GM18505 (cell line): ENCODE measurements at regions not wholly inside any gene's neighbourhood (a gene's known extent, or its start where the extent isn't known, plus 50 kb on each side); places are given as distances from the start of the nearest gene placed in this dataset.

Source experiments
- ATAC-seq: cut with Tn5 transposase; IDR thresholded peaks from one replicate; pipeline ENCODE4 v1.9.1; 2021; ENCODE audit not compliant: unreplicated experiment
- POLR2A ChIP-seq: IDR thresholded peaks from 4 replicates; pipeline ENCODE4 v1.6.1; 2011; ENCODE audit warnings: borderline replicate concordance; ENCODE audit not compliant: insufficient read depth, insufficient read length; ENCODE audit errors: extremely low read depth

GRCh38 chr5:143691945-143692290 lies 120.0 kb upstream of the HMHB1 start:
- no peak for TF ChIP-seq POLR2A
- ATAC-seq: no peak

GRCh38 chr5:143691287-143691944 lies 120.5 kb upstream of the HMHB1 start:
- ATAC-seq: no peak
- TF ChIP-seq POLR2A: no peak

GRCh38 chr5:143687604-143688003 lies 124.4 kb upstream of the HMHB1 start:
- no peak for ATAC-seq
- no peak for TF ChIP-seq POLR2A

- no peak for TF ChIP-seq POLR2A
- no peak for ATAC-seq
Observed at GRCh38 chr5:143685246-143685815, 126.6 kb upstream of the HMHB1 start.

- no peak for ATAC-seq
- no peak for TF ChIP-seq POLR2A
Observed at GRCh38 chr5:143683459-143683858, 128.5 kb upstream of the HMHB1 start.

- no peak for ATAC-seq
- TF ChIP-seq POLR2A: no peak
Observed at GRCh38 chr5:143682929-143683386, 129.0 kb upstream of the HMHB1 start.

GRCh38 chr5:143682246-143682905 lies 129.6 kb upstream of the HMHB1 start:
- ATAC-seq: no peak
- no peak for TF ChIP-seq POLR2A

GRCh38 chr5:143680672-143681259 lies 131.2 kb upstream of the HMHB1 start:
- ATAC-seq: no peak
- no peak for TF ChIP-seq POLR2A

GRCh38 chr5:143679777-143680176 lies 132.2 kb upstream of the HMHB1 start:
- TF ChIP-seq POLR2A: no peak
- no peak for ATAC-seq

- no peak for ATAC-seq
- no peak for TF ChIP-seq POLR2A
Observed at GRCh38 chr5:143678148-143678905, 133.6 kb upstream of the HMHB1 start.

- no peak for ATAC-seq
- TF ChIP-seq POLR2A: no peak
Observed at GRCh38 chr5:143677403-143677802, 134.6 kb upstream of the HMHB1 start.

- no peak for TF ChIP-seq POLR2A
- no peak for ATAC-seq
Observed at GRCh38 chr5:143676802-143677201, 135.2 kb upstream of the HMHB1 start.

GRCh38 chr5:143674469-143674786 lies 137.5 kb upstream of the HMHB1 start:
- no peak for TF ChIP-seq POLR2A
- ATAC-seq: no peak

GRCh38 chr5:143673676-143674468 lies 138.1 kb upstream of the HMHB1 start:
- TF ChIP-seq POLR2A: no peak
- ATAC-seq: no peak

- no peak for ATAC-seq
- no peak for TF ChIP-seq POLR2A
Observed at GRCh38 chr5:143672806-143673205, 139.2 kb upstream of the HMHB1 start.
